HS-5 (cell line): ENCODE measurements at regions not wholly inside any gene's neighbourhood (a gene's known extent, or its start where the extent isn't known, plus 50 kb on each side); places are given as distances from the start of the nearest gene placed in this dataset.

Experiments
- DNase-seq: peaks from one replicate; pipeline ENCODE4 v3.0.0-alpha.2; 2012; ENCODE audit warnings: low read depth

DNA sequence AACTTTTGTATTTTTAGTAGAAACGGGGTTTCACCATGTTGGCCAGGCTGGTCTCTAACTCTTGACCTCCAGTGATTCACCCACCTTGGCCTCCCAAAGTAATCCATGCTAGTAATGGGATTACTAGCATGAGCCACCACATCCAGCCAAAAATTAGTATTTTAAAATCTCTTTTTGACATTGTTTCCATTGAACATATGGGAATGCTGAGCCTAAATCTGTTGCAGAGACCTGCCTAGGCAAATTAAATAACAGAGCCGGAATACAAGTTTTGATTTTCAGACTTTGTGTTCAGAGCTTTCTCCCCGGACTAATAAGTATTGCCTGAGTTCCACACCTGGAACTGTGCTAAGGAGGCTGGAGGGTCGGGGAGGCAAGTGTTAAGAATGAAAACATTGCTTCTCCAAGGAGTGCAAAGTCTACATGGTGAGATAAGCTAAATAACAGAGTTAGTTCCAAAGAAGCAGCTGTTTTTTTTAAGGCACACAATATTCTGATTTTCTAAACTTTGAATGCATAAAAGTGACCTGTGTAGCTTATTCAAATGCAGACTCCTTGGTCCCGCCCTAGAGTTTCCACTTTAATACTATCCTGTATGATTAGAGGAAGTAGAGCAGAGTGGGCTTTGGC, 150.6 kb upstream of the CELF4 start:
- no peak for DNase-seq

GRCh38 chr18:37714691-37715090, 149.1 kb upstream of the CELF4 start:
- DNase-seq, result no peak

GRCh38 chr18:37712776-37713175, 147.2 kb upstream of the CELF4 start:
- DNase-seq, result no peak

GRCh38 chr18:37711766-37712505, 146.3 kb upstream of the CELF4 start:
- DNase-seq, result no peak

- no peak for DNase-seq
Observed at GRCh38 chr18:37710726-37711125, 145.1 kb upstream of the CELF4 start.

DNA sequence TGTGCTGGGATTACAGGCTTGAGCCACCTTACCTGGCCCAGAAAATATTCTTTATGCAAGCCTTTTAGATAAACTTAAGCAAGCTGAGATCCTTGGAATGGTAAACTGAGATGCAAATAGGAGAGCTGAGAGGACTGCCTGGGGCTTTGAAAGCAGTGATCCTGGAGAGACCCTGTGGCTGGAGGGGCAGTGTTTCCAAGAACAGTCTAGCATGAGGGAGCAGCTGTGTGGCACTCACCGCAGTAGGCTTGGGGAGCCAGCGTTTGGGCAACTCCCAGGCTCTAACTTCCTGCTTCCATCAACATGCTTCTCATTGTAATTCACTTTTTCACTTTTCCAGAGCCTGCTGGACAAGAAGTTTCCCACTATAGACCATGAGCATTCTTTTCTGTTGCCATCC, 144.1 kb upstream of the CELF4 start:
- no peak for DNase-seq

- no peak for DNase-seq
Observed at GRCh38 chr18:37705016-37705415, 139.4 kb upstream of the CELF4 start.

DNA sequence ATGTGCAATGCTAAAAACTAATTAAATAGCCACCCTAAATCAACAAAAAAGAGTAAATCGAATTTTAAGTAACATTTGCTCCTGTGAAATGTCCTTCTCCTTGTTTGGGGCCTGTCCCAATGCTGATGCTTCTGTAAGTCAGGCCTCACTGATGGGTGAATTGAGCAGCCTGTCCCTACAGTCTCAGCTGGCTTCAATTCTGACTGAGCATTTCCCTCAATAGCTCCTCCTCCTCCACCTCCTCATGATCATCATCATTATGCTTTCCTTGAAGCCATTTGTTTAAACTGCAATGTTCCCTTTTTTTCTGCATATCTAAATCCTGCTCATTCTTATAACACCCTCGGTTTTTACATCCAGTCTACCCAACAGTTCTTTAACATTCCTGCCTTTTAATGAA, 137.2 kb upstream of the CELF4 start:
- DNase-seq, result no peak

- no peak for DNase-seq
Observed at GRCh38 chr18:37701967-37702366, 136.4 kb upstream of the CELF4 start.

DNA sequence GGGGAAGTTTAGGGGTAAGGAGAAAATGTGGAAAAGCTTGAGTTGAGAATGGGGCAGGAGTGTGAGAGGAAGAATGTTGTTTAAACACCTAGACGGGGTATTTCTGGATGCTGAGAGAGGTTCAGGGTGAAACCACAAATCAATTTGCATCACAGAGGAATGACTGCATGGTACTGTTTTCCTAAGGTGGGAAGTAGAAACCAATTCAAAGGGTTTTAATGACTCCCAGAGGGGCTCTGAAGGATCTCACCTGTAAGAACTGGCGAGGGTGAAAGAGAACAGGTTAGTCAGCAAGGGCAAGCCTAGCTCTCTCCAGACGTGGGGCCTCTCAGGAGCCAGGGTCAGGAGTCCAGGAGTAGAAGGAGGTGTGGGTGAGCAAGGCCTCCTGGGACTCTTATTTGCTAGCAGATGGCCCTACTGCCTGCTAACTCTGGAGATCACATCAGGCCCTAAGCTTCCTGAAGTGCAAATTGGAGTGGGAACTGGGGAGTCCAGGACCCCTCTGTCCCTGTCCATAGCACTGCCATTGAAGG, 133.0 kb upstream of the CELF4 start:
- no peak for DNase-seq

DNA sequence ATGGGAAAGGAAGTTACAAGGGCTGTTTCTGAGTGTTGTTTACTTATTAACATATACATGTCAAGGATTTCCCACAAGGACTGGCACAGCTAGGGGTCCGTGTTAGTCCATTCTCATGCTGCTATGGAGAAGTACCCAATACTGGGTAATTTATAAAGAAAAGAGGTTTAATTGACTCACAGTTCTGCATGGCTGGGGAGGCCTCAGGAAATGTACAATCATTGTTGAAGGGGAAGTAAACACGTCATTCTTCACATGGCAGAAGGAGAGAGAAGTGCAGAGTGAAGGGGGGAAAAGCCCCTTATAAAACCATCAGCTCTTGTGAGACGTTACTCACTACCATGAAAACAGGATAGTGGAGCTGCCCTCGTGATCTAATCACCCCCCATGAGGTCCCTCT, 128.9 kb upstream of the CELF4 start:
- DNase-seq, result no peak

GRCh38 chr18:37691162-37691561, 125.6 kb upstream of the CELF4 start:
- DNase-seq, result no peak

- no peak for DNase-seq
Observed at GRCh38 chr18:37689841-37690240, 124.2 kb upstream of the CELF4 start.

DNA sequence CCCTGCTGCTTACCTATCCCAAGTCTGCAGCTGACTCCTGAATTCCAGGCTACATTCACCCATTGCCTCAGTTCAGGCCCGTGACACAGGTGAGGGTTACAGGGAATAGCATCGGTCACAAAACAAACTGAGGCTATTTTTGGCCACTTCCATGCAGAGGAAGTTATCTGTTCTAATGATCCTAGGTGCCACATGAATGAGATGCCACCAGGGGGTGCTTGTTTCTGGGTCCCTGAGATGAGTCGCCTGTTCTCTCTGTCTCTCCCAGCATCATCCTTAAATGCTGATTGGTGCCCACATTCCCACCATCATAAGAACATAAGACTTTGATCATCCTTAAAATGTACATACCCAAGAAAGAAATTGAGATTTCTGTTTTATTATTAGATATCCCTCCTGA, 119.0 kb upstream of the CELF4 start:
- no peak for DNase-seq

DNA sequence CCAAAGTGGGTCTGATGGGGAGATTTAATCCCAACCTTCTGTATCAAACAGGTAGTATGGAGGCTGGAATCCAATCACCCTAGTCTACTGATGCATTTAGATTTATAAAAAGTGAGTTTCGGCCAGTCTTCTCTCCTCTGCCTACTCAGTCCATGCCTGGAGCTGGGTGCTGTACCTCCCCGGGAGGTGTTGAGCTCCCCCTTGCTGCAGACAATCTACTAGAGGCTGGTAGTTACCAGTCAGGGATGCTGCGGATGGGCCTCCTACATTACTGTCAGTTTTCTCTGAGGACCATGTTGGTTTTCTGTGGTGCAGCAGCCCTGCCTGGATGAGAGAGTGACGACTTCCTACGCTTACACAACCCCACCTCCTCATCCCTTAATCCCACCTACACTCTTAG, 118.6 kb upstream of the CELF4 start:
- no peak for DNase-seq

DNA sequence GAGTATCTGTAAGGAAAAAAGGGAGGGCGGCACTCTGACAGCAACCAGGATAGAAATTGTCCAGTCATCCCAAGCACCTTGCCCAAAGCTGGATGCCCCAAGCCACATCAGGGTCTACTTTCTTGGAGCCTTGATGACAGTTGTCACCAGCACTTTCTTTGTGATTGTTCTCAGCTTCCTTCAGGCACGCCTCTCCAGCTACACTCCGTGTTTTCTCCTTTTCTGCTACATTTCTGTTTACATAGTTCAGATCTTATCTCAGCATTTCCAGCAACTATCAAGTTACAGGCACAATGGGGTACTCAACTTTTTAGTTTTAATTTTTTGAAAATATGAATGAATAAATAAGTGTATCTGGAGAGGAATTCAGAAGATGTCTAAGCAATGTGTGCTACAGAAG, 115.3 kb upstream of the CELF4 start:
- DNase-seq, result no peak

DNA sequence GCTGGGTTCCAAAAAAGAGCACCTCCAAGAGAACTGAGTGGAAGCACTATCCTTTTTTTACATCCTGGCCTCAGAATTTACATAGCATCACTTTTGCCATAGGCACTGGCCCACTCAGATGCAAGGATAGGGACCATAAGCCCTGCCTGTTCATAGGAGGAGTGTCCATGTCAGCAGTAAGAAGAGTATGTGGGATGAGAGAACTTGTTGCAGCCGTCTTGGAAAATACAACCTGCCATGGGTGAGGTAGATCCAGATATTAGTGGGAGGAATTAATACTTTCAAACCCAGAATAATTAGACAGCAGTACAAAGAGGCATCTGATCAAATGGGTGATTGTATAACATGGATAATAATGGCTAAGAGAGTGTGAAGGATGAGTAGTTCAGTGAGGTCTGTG, 110.7 kb upstream of the CELF4 start:
- no peak for DNase-seq

- no peak for DNase-seq
Observed at GRCh38 chr18:37675699-37676098, 110.1 kb upstream of the CELF4 start.

- DNase-seq, result no peak
Observed at GRCh38 chr18:37674570-37674969, 109.0 kb upstream of the CELF4 start.

DNA sequence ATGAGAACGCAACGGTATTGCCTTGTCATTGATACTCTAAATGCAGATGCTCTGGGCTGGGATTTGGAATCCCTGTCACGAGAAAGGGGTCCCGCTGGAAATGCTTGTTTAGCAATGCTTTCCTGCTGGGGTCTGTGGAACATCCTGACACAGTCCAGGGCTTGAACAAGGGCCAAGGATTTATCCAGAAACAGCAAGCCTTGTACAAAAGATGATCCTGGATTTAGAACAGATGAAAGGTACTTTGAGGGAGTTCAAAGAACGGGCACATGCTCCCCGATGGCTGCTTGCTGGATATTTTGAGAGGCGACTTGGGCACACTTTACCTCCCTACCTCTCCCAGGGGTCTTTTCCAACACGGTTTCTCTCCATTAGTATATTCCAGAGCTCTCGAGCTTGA, 108.1 kb upstream of the CELF4 start:
- no peak for DNase-seq

DNA sequence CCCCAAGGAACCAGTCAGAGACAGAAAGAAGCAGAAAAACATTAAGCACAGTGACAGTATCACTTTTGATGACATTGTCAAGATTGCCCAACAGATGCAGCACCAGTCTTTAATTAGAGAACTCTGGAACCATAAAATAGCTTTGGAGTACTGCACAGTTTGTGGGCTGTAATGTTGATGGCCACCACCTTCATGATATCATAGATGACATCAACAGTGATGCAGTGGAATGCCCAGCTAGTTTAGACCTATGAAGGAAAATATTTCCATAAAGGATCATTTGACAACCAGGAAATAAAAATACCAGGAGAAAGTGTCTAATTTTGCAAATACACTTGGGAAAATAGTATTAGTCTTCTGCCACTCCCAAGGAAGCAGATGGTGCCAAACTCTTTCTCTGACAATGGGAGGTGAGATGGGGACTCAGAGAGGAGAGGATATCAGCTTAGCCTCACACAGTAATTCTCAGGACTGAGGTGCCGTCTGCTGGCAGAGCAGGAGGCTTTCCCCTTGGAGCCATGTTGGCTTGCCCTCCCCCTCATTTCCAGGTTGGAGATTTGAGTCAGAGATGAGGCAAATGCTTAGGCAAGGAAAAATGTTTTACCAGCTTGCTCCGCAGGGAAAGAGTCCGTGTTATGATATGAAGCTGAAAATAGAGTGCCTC, 107.5 kb upstream of the CELF4 start:
- no peak for DNase-seq

GRCh38 chr18:37672001-37672400, 106.4 kb upstream of the CELF4 start:
- no peak for DNase-seq

DNA sequence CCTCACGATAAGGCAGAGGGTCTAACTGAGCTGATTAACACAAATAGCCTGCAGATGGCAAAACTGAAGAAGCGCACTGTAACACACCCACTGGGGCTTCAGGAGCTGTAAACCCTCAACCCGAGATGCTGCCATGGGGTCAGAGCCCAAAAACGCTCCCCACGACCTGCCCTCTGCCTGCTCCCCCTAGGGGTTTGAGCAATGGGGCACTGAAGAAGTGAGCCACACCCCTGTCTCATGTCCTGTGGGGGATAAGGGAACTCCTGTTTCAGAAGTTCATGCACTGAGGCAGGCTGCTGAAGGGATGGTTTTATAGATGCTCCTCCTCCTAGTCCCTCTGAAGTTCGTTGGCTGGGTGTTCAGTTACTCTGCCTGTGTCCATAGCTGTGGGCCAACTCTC, 105.9 kb upstream of the CELF4 start:
- DNase-seq, result no peak
